ENCODE measurements at regions not wholly inside any gene's neighbourhood (a gene's known extent, or its start where the extent isn't known, plus 50 kb on each side); places are given as distances from the start of the nearest gene placed in this dataset.

GRCh38 chr17:36791150-36791941 lies 145.9 kb upstream of the LHX1 start:
- H3K27me3 ChIP-seq (ENCODE audit: control insufficient read depth, insufficient read depth, low read length), result no peaks in the 10 kb centered on the region
- no peaks in the 10 kb centered on the region for H3K79me2 ChIP-seq
- H3K4me2 ChIP-seq (ENCODE audit: low read length), result no peak overlapping the region
- no peaks in the 10 kb centered on the region for H3K36me3 ChIP-seq (ENCODE audit: control insufficient read depth, insufficient read depth, low read length)
- H3K4me3 ChIP-seq (ENCODE audit: low read depth, low read length), result no peak overlapping the region
- no peak for TF ChIP-seq CTCF (IDR thresholded peaks at IDR 0.05)
- no peak overlapping the region for H2AFZ ChIP-seq
- no peak overlapping the region for H3K9ac ChIP-seq
- no peaks in the 10 kb centered on the region for H3K4me1 ChIP-seq
- H3K27ac ChIP-seq, result no peak overlapping the region
- no peaks in the 10 kb centered on the region for H3K9me3 ChIP-seq (ENCODE audit: control insufficient read depth, low read length)

- no peaks in the 10 kb centered on the region for H3K36me3 ChIP-seq (ENCODE audit: control insufficient read depth, insufficient read depth, low read length)
- no peaks in the 10 kb centered on the region for H3K4me1 ChIP-seq
- no peak overlapping the region for H3K9ac ChIP-seq
- no peaks in the 10 kb centered on the region for H3K27me3 ChIP-seq (ENCODE audit: control insufficient read depth, insufficient read depth, low read length)
- no peak for TF ChIP-seq CTCF (IDR thresholded peaks at IDR 0.05)
- no peak overlapping the region for H2AFZ ChIP-seq
- no peak overlapping the region for H3K27ac ChIP-seq
- no peaks in the 10 kb centered on the region for H3K79me2 ChIP-seq
- H3K9me3 ChIP-seq (ENCODE audit: control insufficient read depth, low read length), result no peaks in the 10 kb centered on the region
- no peak overlapping the region for H3K4me3 ChIP-seq (ENCODE audit: low read depth, low read length)
- no peak overlapping the region for H3K4me2 ChIP-seq (ENCODE audit: low read length)
Measured at GRCh38 chr17:36791942-36792475, 145.3 kb upstream of the LHX1 start.

GRCh38 chr17:36792849-36793248 lies 144.4 kb upstream of the LHX1 start:
- H3K36me3 ChIP-seq (ENCODE audit: control insufficient read depth, insufficient read depth, low read length), result no peaks in the 10 kb centered on the region
- no peaks in the 10 kb centered on the region for H3K9me3 ChIP-seq (ENCODE audit: control insufficient read depth, low read length)
- H3K4me2 ChIP-seq (ENCODE audit: low read length), result no peak overlapping the region
- H3K4me1 ChIP-seq, result no peaks in the 10 kb centered on the region
- no peaks in the 10 kb centered on the region for H3K79me2 ChIP-seq
- no peak for TF ChIP-seq CTCF (IDR thresholded peaks at IDR 0.05)
- H3K27me3 ChIP-seq (ENCODE audit: control insufficient read depth, insufficient read depth, low read length), result no peaks in the 10 kb centered on the region
- H3K27ac ChIP-seq, result no peak overlapping the region
- no peak overlapping the region for H2AFZ ChIP-seq
- no peak overlapping the region for H3K4me3 ChIP-seq (ENCODE audit: low read depth, low read length)
- H3K9ac ChIP-seq, result no peak overlapping the region

GRCh38 chr17:36793976-36794375 lies 143.3 kb upstream of the LHX1 start:
- Histone ChIP-seq H3K4me2 (ENCODE audit: low read length) (no peak overlapping the region), H3K9ac (no peak overlapping the region), H2AFZ (no peak overlapping the region), H3K4me1 (no peaks in the 10 kb centered on the region), H3K36me3 (ENCODE audit: control insufficient read depth, insufficient read depth, low read length) (no peaks in the 10 kb centered on the region), H3K4me3 (ENCODE audit: low read depth, low read length) (no peak overlapping the region), H3K27ac (no peak overlapping the region), H3K27me3 (ENCODE audit: control insufficient read depth, insufficient read depth, low read length) (no peaks in the 10 kb centered on the region), H3K9me3 (ENCODE audit: control insufficient read depth, low read length) (no peaks in the 10 kb centered on the region), H3K79me2 (no peaks in the 10 kb centered on the region)
- no peak for TF ChIP-seq CTCF (IDR thresholded peaks at IDR 0.05)
